B cell (primary cell): ENCODE measurements at regions not wholly inside any gene's neighbourhood (a gene's known extent, or its start where the extent isn't known, plus 50 kb on each side); places are given as distances from the start of the nearest gene placed in this dataset.

ENCODE experiments used
- ATAC-seq: fragments of 200-7000 bp; cut with Tn5 transposase; one replicate; pipeline ENCODE4 v1.10.0; 2021; ENCODE audit warnings: low read depth, mild to moderate bottlenecking, moderate number of reproducible peaks, moderate library complexity
- CTCF ChIA-PET: fragments of 350-600 bp; sonication (Branson Sonifier 250); formaldehyde crosslinking; loops from one replicate; lab custom pipeline; 2021; ENCODE audit warnings: antibody characterized with exemption, inconsistent platforms; lab: Charles Lee
- POLR2A ChIA-PET: fragments of 350-600 bp; sonication (Branson Sonifier 250); formaldehyde crosslinking; loops from one replicate; lab custom pipeline; 2021; ENCODE audit warnings: antibody characterized with exemption; lab: Charles Lee
- DNase-seq: peaks from one replicate; pipeline ENCODE4 v3.0.0; 2013
- H2AFZ ChIP-seq: 2 replicates; pipeline ENCODE4 v1.6.1; 2012; ENCODE audit warnings: mild to moderate bottlenecking, low read depth, low read length; ENCODE audit not compliant: insufficient read depth, poor library complexity, severe bottlenecking
- H3K27ac ChIP-seq, 2 donors: 1 replicate in 1 of 2; 2 replicates in 1 of 2; pipeline ENCODE4 v1.5.1; 2012 to 2013; ENCODE audit warnings: low read length in 2 of 2, mild to moderate bottlenecking in 2 of 2, moderate library complexity in 1 of 2
- H3K27me3 ChIP-seq, 4 experiments: fragments of 200-600 bp in 1 of 4; sonication (generic) in 1 of 4; replicated peaks in 1 of 4; 1 replicate in 2 of 4; 2 replicates in 2 of 4; pipeline versions ENCODE4 v1.6.1 to v1.7.0; 2013 to 2016; ENCODE audit warnings: low read length in 3 of 4, mild to moderate bottlenecking in 2 of 4, mixed read lengths in 1 of 4, moderate library complexity in 1 of 4; ENCODE audit not compliant: insufficient read depth in 4 of 4, control insufficient read depth in 3 of 4; ENCODE audit errors: control extremely low read depth in 1 of 4
- H3K36me3 ChIP-seq, 2 experiments: replicated peaks in 1 of 2; 1 replicate in 1 of 2; 2 replicates in 1 of 2; pipeline versions ENCODE4 v1.6.1 to v1.7.1; 2013; ENCODE audit warnings: low read length in 1 of 2; ENCODE audit not compliant: insufficient read depth in 2 of 2, control insufficient read depth in 1 of 2; ENCODE audit errors: control extremely low read depth in 1 of 2, extremely low read depth in 1 of 2
- H3K4me1 ChIP-seq, 2 donors: fragments of 200-600 bp in 1 of 2; sonication (generic) in 1 of 2; 1 replicate in 1 of 2; 2 replicates in 1 of 2; pipeline versions ENCODE4 v1.5.1 to v1.6.1; 2013 to 2017; ENCODE audit warnings: low read length in 2 of 2; ENCODE audit not compliant: control insufficient read depth in 2 of 2, insufficient read depth in 2 of 2
- H3K4me2 ChIP-seq: replicated peaks from 2 replicates; pipeline ENCODE3; 2012; ENCODE audit warnings: mild to moderate bottlenecking, low read depth, low read length; ENCODE audit not compliant: poor library complexity, severe bottlenecking
- H3K4me3 ChIP-seq, 5 experiments: fragments of 200-600 bp in 1 of 5; sonication (generic) in 1 of 5; 1 replicate in 3 of 5; 2 replicates in 2 of 5; pipeline versions ENCODE4 v1.5.1 to v1.7.0; 2011 to 2016; ENCODE audit warnings: low read length in 4 of 5, mild to moderate bottlenecking in 4 of 5, low read depth in 2 of 5, control low read depth in 1 of 5, moderate library complexity in 1 of 5; ENCODE audit not compliant: insufficient read depth in 1 of 5; ENCODE audit errors: control extremely low read depth in 1 of 5, extremely low read depth in 1 of 5
- H3K79me2 ChIP-seq: fragments of 200-600 bp; sonication (generic); one replicate; pipeline ENCODE4 v1.6.0; 2016; ENCODE audit warnings: low read length; ENCODE audit not compliant: control insufficient read depth, insufficient read depth
- H3K9ac ChIP-seq: fragments of 200-600 bp; sonication (generic); 2 replicates; pipeline ENCODE4 v1.6.1; 2017; ENCODE audit warnings: mild to moderate bottlenecking, low read length, moderate library complexity
- H3K9me3 ChIP-seq, 3 donors: one replicate each; pipeline versions ENCODE4 v1.6.1 to v1.7.1; 2013; ENCODE audit warnings: low read length in 2 of 3; ENCODE audit not compliant: control insufficient read depth in 2 of 3, insufficient read depth in 1 of 3; ENCODE audit errors: control extremely low read depth in 1 of 3
- H4K20me1 ChIP-seq: 2 replicates; pipeline ENCODE4 v1.6.0; 2012; ENCODE audit warnings: mild to moderate bottlenecking, low read length; ENCODE audit not compliant: insufficient read depth, control insufficient read depth, poor library complexity, severe bottlenecking
- H3K27ac Mint-ChIP-seq: one replicate; pipeline ENCODE4 v1.8.0; 2021; ENCODE audit warnings: mixed read lengths
- H3K27me3 Mint-ChIP-seq: one replicate; pipeline ENCODE4 v1.8.0; 2021; ENCODE audit warnings: mixed read lengths
- H3K4me1 Mint-ChIP-seq: one replicate; pipeline ENCODE4 v1.8.0; 2021; ENCODE audit warnings: mixed read lengths
- H3K4me3 Mint-ChIP-seq: one replicate; pipeline ENCODE4 v1.8.0; 2021; ENCODE audit warnings: mixed read lengths
- H3K9me3 Mint-ChIP-seq: one replicate; pipeline ENCODE4 v1.8.0; 2022; ENCODE audit warnings: mixed read lengths; ENCODE audit not compliant: insufficient read depth
- EZH2 ChIP-seq: IDR thresholded peaks from 2 replicates; pipeline ENCODE4 v1.6.1; 2012; ENCODE audit warnings: borderline replicate concordance, low read depth, mild to moderate bottlenecking, moderate library complexity, low read length; ENCODE audit not compliant: insufficient read depth, poor library complexity, severe bottlenecking
- WGBS: methylation state at CpG from one replicate; pipeline ENCODE4 v1.1.5; 2013; ENCODE audit warnings: missing lambda C conversion rate; ENCODE audit not compliant: insufficient coverage; 5-methylcytosine and 5-hydroxymethylcytosine counted together
- intact Hi-C: fragments of 100-400 bp; cut with micrococcal nuclease; formaldehyde crosslinking; loops from one replicate; pipeline ENCODE4 v1.10.0; 2022
- TF ChIP-seq, protein P1 (sequence below): fragments of 200-600 bp; IDR thresholded peaks from one replicate; pipeline ENCODE4 v1.8.0; 2022; ENCODE audit warnings: antibody characterized with exemption, mild to moderate bottlenecking

DNA sequence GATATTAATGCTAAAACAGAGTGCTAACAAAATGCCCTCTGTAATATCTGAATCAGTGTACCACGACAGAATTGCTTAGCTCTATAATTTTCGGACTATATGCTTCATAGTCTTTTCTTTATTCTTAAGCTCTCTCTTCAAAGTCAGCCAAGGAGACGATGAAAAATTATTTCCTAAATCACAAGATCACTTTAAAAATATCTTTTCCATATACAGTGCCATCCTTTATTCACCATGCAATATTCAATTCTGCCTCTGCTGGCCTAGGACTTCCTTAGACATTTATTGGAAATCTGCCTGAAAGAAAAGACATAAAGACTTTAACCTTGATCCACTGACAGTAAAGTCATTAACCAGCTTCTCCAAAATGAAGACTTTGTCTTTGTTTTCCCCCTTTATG, 238.9 kb upstream of the BTG1 start:
- CTCF ChIA-PET, result no interaction called here
- no peak for TF ChIP-seq EZH2
- TF ChIP-seq, protein P1, sequence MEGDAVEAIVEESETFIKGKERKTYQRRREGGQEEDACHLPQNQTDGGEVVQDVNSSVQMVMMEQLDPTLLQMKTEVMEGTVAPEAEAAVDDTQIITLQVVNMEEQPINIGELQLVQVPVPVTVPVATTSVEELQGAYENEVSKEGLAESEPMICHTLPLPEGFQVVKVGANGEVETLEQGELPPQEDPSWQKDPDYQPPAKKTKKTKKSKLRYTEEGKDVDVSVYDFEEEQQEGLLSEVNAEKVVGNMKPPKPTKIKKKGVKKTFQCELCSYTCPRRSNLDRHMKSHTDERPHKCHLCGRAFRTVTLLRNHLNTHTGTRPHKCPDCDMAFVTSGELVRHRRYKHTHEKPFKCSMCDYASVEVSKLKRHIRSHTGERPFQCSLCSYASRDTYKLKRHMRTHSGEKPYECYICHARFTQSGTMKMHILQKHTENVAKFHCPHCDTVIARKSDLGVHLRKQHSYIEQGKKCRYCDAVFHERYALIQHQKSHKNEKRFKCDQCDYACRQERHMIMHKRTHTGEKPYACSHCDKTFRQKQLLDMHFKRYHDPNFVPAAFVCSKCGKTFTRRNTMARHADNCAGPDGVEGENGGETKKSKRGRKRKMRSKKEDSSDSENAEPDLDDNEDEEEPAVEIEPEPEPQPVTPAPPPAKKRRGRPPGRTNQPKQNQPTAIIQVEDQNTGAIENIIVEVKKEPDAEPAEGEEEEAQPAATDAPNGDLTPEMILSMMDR, result no peak
- H3K27ac Mint-ChIP-seq, result no peak overlapping the region

DNA sequence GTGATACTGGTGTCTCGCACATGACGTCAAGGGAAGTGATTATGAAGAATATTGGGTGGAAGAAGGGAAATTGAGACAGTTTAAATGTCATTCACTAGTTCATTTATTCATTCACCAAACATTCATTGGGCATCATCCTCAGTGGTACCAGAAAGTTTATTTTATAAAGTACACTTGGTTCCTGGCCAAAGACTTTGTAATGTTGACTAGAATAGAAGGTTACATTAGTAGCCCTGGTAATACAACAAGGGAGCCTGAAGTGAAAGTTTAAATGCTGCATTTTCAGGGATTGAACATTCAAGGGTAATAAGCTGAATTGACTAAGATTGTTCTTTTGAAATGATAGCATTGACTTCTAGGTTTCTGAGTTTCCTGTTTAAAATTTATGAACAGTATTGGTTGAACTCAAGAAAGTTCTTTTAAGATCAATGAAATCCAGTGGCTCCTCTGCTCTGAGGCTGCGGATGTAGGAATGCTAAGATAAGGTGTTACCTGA, 236.8 kb upstream of the BTG1 start:
- ChIA-PET POLR2A (no interaction called here), CTCF (no interaction called here)
- H2AFZ ChIP-seq, result no peak overlapping the region

More for the DNA sequence above, 238.9 kb upstream of the BTG1 start:
- Histone ChIP-seq H3K4me3 (no peak overlapping the region), H3K27ac (no peak overlapping the region), H3K4me2 (no peak overlapping the region), H3K36me3 (no peaks in the 10 kb centered on the region), H4K20me1 (no peaks in the 10 kb centered on the region), H3K27me3 (no peaks in the 10 kb centered on the region), H3K9me3 (peaks cover 0 to 6% (median 0%) of the 10 kb centered on the region in 3 donors), H3K9ac (no peak overlapping the region), H3K4me1 (no peaks in the 10 kb centered on the region), H3K79me2 (no peaks in the 10 kb centered on the region), H2AFZ (no peak overlapping the region)
- DNase-seq, result no peak
- Mint-ChIP-seq H3K4me1 (no peaks in the 10 kb centered on the region), H3K4me3 (no peak overlapping the region), H3K9me3 (no peaks in the 10 kb centered on the region), H3K27me3 (no peaks in the 10 kb centered on the region)
- intact Hi-C loops, result no loop called here
- 80% methylated on average over 2 of the region's 3 CpGs for WGBS
- POLR2A ChIA-PET, result no interaction called here
- ATAC-seq, result no peak

More for the DNA sequence above, 236.8 kb upstream of the BTG1 start:
- H3K4me3 ChIP-seq, result no peak overlapping the region
- DNase-seq (no peak), ATAC-seq (no peak)
- Mint-ChIP-seq H3K4me1 (no peaks in the 10 kb centered on the region), H3K9me3 (no peaks in the 10 kb centered on the region), H3K27me3 (no peaks in the 10 kb centered on the region), H3K4me3 (no peak overlapping the region), H3K27ac (no peak overlapping the region)
- H4K20me1 ChIP-seq, result no peaks in the 10 kb centered on the region
- no peaks in the 10 kb centered on the region for H3K27me3 ChIP-seq
- H3K4me2 ChIP-seq, result no peak overlapping the region
- H3K4me1 ChIP-seq, result no peaks in the 10 kb centered on the region
- H3K27ac ChIP-seq, result no peak overlapping the region
- intact Hi-C loops, result no loop called here
- H3K36me3 ChIP-seq, result no peaks in the 10 kb centered on the region
- peaks cover 0 to 6% (median 0%) of the 10 kb centered on the region in 3 donors for H3K9me3 ChIP-seq
- no peak overlapping the region for H3K9ac ChIP-seq
- no peak for TF ChIP-seq EZH2
- TF ChIP-seq, protein P1, result no peak
- no peaks in the 10 kb centered on the region for H3K79me2 ChIP-seq
- no CpG with 5 or more reads among the region's 3 CpGs for WGBS
